ENCODE measurements at regions not wholly inside any gene's neighbourhood (a gene's known extent, or its start where the extent isn't known, plus 50 kb on each side); places are given as distances from the start of the nearest gene placed in this dataset.

DNA sequence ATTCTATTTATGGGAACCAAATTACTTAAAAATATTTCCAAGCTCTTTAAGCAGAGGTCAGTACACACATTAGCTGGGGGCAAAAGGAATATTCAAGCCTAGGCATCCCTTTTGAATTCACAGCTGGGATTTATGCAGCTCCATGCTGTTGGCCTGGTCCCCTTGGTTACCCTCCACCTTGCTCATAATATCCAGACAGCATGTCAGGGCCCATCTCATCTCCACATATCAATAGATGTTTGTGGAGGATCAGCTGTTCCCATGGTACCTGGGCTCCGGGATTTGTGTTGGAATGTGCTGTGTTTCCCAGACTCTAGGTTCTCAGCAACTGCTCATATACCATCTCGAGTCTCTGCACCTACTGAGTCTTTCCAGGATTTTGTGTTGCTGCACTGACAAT is 534.8 kb downstream of the BMP2 start:
- FAIRE-seq (no peak), DNase-seq (ENCODE audit: insufficient read length, low spot score) (no peak)

DNA sequence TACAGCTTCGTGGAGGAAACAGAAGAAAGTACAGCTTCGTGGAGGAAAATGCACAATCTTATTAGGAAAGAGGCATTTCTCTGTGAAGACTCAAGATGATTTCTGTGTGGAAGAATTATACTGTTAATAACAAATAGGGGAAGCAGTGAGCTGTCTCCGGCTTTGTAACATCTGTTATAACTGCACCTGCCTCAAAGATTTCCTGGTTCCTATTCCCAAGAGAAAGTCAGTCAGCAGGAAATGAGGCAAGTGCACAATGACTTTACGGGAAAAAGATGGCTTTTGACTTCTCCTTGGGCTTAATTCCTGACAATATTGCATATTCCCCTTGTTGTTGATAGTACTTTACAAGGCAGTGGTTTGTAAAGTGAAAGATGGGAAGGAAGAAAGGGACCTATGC is 538.5 kb downstream of the BMP2 start:
- DNase-seq (ENCODE audit: insufficient read length, low spot score) (no peak), FAIRE-seq (no peak)

DNA sequence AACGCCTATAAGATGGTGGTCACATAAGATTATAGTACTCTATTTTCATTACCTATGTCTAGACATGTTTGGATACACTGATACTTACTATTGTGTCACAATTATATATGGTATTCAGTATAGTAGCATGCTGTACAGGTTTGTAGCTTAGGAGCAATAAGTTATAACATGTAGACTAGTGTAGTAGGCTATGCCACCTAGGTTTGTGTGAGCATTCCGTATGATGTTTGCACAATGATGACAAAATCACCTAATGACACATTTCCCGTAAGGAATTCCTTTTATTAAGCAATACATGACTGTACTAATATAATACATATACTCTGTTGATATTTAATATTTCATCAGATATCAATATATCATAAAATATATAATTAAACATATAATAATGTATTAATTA is 540.7 kb downstream of the BMP2 start:
- FAIRE-seq, result no peak
- DNase-seq (ENCODE audit: insufficient read length, low spot score), result no peak

DNA sequence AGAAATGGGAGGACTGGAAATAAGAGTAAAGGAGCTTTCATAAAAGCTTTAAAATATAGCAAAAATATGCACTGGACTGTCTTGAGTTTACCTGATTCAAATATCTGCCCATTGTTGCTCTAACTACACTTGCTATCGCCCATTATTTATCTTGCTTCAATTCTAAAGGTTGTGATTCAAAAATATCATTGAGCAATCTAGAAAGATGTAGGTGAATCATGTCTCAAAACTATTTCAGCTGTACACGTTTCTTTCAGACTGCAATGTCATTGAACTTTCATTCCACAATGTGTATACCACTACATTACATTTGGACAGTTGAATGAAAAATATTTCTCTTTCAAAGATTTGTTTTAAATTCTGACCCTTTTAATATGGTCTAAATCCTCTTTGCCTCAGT is 545.6 kb downstream of the BMP2 start:
- no peak for FAIRE-seq
- DNase-seq (ENCODE audit: insufficient read length, low spot score), result no peak

DNA sequence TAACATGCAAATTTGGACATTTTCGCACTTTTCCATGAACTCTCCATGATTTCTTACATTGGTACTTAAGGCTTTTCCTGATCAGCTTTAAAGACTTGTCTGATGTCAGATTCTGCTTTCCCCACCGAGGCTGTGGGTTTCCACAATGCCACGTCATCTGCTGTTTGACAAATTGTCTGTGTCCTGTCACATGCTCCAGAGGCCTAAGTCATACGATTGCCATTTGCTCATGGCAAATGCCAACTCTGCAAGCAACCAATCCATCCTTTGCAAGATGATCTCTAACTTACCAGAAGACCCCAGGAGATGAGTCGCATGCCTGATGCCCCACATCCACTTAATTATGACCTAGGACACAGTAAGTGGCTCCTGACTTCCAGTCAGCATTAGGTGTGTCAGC is 556.5 kb downstream of the BMP2 start:
- DNase-seq (ENCODE audit: insufficient read length, low spot score) (no peak), FAIRE-seq (no peak)

DNA sequence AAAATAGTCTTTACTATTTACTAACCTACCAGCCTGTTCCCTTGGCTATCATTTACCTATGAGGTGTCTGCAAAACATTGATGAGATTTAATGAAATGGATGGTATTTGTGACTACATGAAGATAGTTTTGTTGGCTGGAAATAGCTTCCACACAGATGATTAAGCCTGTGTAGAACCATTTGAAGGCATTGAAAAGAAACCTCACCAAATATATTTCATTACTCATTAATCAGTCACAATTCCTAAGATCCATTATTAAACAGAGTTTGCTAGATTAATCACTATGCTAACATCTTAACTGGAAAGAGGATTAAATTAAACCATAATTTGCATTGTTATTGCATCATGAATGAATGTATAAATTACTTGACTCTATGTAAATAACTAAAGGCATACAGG is 560.3 kb downstream of the BMP2 start:
- no peak for FAIRE-seq
- no peak for DNase-seq (ENCODE audit: insufficient read length, low spot score)

DNA sequence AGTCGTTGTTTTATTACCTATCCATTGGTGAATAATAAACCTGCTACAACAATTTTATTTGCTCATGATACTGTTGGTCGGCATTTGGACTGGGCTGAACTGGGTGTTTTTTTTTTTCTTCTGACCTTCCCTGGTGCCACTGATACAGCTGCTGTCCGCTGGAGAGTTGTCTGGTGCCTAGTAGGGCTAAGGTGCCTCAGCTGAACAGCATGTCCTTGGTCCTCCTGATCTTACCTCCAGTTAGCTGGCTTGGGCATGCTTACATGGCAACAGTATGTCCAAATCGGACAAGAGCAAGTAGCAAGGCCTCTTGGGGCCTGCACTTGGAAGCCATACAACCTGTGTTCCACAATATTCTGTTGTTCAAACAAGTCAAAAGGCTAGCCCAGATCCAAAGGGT is 563.4 kb downstream of the BMP2 start:
- DNase-seq (ENCODE audit: insufficient read length, low spot score) (no peak), FAIRE-seq (no peak)

DNA sequence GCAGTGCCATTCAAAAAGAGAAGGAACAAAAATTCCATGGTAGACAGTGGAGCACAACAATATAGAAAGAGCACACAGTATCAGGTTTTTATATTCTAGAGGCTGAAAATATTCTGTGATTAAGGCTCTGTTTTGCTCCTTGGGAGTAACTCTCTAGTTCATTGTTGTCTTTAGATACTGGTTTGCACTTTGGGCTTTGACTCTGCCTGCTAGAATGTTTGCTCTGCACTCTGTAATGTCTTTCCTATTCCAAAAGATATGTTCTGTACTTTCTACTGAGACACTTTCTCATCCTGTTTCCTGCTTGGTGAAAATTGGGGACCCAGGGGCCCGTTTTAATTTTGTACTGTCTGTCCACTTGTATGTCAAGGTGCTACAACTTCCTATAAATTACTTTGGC is 564.7 kb downstream of the BMP2 start:
- no peak for FAIRE-seq
- no peak for DNase-seq (ENCODE audit: insufficient read length, low spot score)

DNA sequence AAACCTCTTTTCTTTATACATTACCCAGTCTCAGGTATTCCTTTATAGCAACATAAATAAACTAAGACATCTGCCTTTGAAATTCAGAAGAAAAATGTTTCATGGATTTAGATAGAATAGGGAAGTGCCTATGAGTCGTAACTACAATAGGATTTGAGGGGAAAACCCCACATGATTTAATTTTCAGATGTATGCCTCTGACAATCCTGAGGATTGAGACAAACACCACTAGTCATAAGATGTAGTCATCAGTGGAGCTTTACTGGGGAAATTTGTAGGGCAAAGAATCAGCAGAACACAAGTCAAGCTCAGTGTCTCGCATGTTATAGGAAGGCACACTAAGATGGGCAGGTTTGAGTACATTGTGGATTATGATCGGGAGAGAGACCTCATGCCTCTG is 566.4 kb downstream of the BMP2 start:
- no peak for FAIRE-seq
- no peak for DNase-seq (ENCODE audit: insufficient read length, low spot score)

DNA sequence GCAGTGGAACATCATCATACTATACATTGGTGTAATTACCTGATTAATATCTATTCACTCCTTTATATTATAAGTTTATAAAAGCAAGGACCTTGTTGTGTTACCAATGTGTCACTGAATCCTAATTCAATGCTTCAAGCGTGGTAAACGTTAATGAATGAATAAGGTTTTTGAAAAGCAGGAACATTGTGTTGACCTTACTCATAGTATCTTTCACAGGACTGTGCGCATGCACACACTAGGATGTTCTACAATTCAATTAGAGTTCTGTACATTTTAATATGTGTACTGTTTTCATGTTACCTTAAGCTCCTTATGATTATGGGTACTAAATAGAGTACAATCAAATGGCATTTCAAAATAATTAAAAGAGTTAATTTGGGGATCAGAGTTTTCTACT is 578.5 kb downstream of the BMP2 start:
- no peak for DNase-seq (ENCODE audit: insufficient read length, low spot score)
- FAIRE-seq, result no peak

DNA sequence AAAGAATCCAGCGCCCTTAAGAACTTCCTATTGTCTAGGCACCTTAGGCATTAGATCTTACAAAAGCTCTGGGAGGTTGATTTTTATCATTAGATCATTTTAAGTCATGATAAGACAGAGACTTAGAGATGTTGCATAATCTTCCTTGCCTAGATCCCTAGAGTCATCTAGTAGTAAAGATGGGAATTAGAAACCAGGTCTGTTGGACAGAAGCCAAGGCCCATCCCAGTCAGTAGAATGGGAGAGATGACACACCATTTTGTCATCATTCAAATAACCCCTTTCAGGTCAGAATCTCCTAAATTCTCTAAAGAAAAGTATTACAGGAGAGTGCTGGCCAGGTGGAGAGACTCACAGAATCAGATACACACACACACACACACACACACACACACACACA is 579.1 kb downstream of the BMP2 start:
- no peak for DNase-seq (ENCODE audit: insufficient read length, low spot score)
- FAIRE-seq, result no peak

DNA sequence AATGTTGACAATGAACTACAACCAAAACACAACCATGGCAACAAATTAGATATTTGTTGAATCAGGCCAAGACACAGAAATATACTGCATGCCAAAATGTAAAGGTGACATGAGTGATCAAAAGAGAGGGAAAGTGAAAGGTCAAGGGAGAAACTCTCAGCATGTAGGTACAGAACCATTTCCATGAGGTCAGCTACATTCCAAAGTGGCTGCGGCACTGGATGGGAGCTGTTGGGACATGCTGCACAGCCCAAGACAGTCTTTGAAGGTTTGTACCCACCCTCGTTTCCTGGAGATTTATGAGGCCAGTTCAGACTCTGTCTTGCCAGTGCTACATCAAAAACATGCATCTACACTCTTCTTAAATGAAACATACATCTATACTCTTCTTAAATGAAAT is 579.9 kb downstream of the BMP2 start:
- FAIRE-seq (no peak), DNase-seq (ENCODE audit: insufficient read length, low spot score) (no peak)

DNA sequence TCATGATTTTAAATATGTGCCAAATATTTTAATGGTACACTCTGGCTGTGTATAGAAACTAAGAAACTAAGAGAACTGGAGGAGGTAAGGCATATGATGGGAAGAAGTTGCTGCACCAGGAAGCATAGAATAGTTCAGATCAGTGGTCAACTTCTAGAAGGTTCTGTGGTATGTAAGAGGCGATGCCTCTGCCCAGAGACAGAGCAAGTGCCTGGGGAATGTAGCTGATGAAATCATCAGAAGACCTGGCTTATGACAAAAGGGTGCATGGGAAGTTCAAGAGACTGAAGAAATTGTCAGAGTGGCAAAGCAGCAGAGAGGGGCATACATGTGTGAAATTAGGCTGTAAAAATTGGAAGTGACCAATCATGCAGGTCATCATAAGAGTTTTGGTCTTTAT is 580.8 kb downstream of the BMP2 start:
- FAIRE-seq (no peak), DNase-seq (ENCODE audit: insufficient read length, low spot score) (no peak)

DNA sequence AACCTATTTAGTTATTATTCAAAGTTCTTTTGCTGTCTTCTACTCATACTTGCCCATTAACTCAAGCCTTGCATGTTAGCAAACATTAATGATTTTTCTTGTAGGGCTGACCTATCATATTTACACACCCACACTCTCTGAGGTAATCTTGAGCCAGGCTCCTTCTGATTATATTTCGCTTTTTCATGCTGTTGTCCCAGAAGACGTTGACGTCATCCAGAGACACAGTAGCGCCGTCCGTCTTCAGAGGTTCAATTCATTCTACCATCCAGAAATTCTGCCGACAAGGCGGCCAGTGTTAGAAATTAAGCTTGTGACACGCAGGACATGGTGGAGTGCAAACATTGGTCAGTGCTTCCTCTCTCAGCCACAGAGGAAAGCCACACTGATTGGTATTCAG is 584.7 kb downstream of the BMP2 start:
- FAIRE-seq, result no peak

DNA sequence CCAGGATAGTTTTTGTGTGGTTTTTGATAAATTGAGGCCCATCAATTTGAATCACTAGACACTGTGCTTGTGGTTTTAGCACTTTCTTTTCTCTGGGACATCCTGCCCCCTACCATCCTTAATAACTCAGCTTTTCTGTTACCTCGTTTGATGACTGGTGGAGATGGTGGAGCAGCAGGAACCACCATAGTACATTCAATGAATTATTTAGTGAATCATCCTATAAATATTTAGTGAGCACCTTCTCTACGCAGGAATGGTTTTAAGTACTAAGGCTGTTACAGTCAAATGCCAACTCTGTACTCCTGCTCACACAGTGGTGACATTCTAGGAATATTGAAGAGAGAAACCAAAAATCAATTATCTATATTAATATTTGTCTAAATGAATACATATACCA is 585.2 kb downstream of the HAO1 start:
- FAIRE-seq (no peak), DNase-seq (ENCODE audit: insufficient read length, low spot score) (no peak)

More for the DNA sequence above, 584.7 kb downstream of the BMP2 start:
- no peak for DNase-seq (ENCODE audit: insufficient read length, low spot score)

DNA sequence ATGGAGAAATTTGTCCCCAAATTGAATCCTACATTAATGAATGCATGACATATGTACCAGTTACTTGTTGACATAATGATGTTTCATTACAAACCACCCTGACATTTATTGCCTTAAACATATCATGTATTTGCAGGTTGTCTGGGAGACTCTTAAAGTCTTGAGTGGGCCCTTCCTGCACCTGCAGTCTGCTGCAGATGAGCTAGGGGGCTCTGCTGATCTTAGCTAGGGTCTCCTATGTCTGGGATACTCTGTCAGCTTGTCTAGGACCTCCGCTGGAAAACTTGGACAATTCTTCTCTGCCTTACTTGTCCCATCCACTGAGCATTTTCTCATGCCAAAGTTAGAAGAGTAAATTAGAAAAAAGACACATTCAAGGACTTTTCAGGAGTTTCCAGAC is 581.6 kb downstream of the HAO1 start:
- FAIRE-seq, result no peak

DNA sequence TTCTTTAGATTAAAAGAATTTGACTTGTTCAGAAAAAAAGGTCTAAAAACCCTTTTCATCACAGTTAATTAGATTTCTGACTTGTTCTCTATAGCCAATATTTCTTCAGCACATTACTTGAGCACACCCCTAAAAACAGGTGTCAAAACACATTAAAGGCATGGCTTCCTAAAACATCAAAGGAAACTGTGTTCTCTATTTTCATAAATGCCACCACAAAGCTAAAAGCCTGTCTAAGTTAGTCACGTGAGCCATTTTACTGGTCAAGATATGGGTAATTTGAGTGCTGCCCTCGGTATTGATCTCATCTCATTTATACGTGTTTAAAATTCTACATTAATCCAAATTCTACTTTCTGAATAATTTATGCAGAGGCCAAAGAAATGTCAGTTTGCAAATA is 580.5 kb downstream of the HAO1 start:
- FAIRE-seq, result no peak
- DNase-seq (ENCODE audit: insufficient read length, low spot score), result no peak

More for the DNA sequence above, 581.6 kb downstream of the HAO1 start:
- DNase-seq (ENCODE audit: insufficient read length, low spot score), result no peak

DNA sequence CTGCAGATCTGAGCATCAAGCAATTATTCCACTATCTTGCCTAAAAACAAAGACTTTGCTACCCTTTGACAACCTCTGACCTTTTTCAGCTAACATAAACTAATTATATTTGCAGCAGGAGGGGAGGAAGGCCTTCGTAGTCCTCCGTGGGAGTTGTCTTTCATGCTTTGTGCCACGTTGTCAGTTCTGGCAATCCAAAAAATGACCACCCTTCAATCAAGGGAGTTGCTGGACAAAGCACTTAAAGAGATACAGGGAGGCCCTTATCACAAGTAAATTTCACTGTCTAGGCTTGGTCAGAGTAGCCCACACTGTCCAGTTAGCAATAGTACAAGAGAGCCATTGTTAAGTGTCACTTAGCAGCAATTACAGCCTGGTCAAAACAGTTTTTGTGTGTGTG is 578.9 kb downstream of the HAO1 start:
- no peak for DNase-seq (ENCODE audit: insufficient read length, low spot score)
- FAIRE-seq, result no peak

DNA sequence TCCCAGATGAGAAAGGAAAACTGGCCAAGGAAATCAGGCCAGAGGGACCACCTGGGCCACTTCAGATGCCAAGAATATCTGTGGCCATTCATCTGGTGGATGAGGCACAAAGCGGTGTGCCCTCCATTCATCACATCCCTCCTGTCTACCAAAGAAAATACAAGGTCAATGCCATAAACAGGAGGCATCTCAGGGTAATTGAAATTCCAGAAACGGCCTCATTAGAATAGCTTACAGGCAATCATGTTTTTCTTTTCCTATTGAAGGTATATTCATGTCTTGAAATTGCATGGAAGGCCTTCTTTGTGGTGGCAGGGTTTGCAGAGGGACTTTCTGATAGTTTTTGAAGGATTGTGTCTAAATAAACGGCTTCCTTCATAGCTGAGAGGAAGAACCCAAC is 578.3 kb downstream of the HAO1 start:
- DNase-seq (ENCODE audit: insufficient read length, low spot score) (no peak), FAIRE-seq (no peak)

DNA sequence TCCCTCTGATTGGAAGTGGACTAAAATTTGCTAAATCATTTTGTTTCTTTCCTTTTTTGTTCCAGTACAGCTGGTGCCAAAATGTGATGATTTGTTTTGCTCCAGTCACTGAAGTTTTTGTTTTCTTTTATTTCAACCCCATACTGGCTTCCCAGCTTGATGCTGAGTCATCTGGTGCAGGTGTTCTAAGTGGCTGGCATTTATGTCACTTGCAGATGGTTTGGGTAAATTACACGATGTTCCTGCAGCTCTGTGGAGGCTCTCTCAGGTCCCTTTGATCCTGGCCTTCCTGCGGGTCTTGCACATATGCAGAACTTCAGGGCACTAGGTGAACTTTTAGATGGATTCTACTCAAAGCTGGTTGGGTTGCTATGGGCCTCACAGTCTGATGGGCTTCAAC is 577.7 kb downstream of the HAO1 start:
- FAIRE-seq (no peak), DNase-seq (ENCODE audit: insufficient read length, low spot score) (no peak)

DNA sequence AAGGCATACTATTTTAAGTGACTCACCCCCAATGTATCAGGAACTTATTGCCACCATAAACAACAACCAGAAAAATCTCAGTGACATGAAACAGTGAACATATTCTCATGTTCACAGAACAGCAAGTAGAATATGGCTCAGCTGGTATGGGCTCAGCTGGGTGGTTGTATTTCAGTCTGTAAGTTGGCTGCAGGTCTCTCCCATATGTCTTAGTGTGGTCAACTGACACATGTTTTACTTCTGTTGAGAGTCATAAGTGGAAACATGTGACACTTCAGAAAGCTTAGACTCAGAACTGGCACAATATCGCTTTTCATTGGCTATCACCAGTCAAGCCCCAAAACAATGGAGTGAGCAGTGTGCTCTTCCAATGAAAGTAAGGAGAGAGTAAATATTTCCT is 574.1 kb downstream of the HAO1 start:
- FAIRE-seq, result no peak

DNA sequence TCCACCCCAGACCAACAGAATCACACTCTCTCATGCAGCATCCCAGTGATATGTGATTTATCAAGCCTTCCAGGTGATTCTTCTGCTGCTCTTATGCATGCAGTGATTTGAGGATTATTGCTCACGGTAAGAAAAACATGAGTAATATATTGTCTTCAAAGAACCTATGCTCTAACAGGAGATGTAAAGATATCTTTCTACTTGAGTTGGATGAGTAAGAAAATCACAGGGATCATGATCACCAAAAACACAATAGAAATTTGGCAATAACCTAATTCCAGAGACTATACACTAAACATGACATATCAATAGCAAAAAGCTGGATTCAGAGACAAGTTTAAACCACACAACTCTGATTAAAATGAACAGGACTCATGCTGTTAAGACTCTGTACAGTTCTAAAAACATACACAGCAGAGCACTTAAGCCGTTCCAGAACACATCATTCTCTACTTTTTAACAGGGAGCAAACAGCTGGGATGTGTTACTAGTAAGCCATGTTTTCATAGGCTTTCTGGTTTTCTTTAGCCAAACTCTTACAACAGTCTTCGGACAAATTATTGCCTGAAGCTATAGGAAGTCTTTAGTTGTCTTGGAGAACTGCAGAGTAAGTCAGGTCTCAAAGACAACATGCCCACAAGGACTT is 568.6 kb downstream of the HAO1 start:
- DNase-seq (ENCODE audit: insufficient read length, low spot score) (no peak), FAIRE-seq (no peak)

More for the DNA sequence above, 574.1 kb downstream of the HAO1 start:
- DNase-seq (ENCODE audit: insufficient read length, low spot score), result no peak

DNA sequence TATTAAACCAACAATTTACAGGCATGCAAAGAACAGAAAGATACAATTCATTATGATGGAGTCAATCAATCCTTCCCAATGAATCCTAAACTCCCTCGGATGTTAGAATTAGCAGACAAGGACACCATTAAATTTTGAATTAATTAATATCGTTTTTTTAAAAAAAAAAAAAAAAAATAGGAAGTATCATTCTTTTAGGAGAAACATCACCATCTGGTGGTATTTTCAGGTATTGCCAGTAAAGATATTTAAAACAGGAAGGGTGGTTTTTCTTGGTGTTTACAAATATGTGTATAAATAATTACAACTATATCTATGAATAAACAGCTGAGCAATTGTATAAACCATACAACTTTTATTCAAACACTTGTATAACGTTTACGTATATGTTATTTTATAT is 564.4 kb downstream of the HAO1 start:
- FAIRE-seq (no peak), DNase-seq (ENCODE audit: insufficient read length, low spot score) (no peak)

All from HTR-8/SVneo (cell line).